GM12873 (cell line): ENCODE measurements at regions not wholly inside any gene's neighbourhood (a gene's known extent, or its start where the extent isn't known, plus 50 kb on each side); places are given as distances from the start of the nearest gene placed in this dataset.

ENCODE experiments used
- TF ChIP-seq, protein P1 (sequence below): IDR thresholded peaks from 2 replicates; pipeline ENCODE4 v1.5.1; 2012; ENCODE audit warnings: low read depth, mild to moderate bottlenecking, moderate library complexity, low read length, control low read depth; ENCODE audit not compliant: insufficient read depth; ENCODE audit errors: missing control alignments

GRCh38 chr1:209045331-209046057 is 538.0 kb upstream of the CAMK1G start:
- TF ChIP-seq, protein P1, sequence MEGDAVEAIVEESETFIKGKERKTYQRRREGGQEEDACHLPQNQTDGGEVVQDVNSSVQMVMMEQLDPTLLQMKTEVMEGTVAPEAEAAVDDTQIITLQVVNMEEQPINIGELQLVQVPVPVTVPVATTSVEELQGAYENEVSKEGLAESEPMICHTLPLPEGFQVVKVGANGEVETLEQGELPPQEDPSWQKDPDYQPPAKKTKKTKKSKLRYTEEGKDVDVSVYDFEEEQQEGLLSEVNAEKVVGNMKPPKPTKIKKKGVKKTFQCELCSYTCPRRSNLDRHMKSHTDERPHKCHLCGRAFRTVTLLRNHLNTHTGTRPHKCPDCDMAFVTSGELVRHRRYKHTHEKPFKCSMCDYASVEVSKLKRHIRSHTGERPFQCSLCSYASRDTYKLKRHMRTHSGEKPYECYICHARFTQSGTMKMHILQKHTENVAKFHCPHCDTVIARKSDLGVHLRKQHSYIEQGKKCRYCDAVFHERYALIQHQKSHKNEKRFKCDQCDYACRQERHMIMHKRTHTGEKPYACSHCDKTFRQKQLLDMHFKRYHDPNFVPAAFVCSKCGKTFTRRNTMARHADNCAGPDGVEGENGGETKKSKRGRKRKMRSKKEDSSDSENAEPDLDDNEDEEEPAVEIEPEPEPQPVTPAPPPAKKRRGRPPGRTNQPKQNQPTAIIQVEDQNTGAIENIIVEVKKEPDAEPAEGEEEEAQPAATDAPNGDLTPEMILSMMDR, result no peak

- TF ChIP-seq, protein P1, result no peak
These were observed 537.5 kb upstream of the CAMK1G start for GRCh38 chr1:209046058-209046417.

DNA sequence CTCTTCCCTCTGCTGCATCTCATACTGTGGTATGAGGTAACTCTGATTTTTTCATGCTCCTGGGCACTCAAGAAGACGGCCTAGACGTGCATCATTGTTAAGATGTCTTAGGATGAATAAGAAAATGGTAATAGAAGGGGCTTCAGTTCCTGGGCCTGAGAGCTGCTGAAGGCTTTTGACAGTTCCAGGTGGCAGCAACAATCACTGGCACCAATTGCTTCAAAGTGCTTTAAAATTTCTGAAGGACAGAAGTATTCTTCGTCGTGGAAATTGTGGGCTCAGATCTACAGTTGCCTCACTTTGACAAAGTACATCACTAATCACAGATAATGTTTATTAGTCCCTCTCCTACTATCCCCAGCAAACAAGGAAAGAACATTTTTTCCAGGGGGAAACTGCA is 536.6 kb upstream of the CAMK1G start:
- TF ChIP-seq, protein P1, result no peak

DNA sequence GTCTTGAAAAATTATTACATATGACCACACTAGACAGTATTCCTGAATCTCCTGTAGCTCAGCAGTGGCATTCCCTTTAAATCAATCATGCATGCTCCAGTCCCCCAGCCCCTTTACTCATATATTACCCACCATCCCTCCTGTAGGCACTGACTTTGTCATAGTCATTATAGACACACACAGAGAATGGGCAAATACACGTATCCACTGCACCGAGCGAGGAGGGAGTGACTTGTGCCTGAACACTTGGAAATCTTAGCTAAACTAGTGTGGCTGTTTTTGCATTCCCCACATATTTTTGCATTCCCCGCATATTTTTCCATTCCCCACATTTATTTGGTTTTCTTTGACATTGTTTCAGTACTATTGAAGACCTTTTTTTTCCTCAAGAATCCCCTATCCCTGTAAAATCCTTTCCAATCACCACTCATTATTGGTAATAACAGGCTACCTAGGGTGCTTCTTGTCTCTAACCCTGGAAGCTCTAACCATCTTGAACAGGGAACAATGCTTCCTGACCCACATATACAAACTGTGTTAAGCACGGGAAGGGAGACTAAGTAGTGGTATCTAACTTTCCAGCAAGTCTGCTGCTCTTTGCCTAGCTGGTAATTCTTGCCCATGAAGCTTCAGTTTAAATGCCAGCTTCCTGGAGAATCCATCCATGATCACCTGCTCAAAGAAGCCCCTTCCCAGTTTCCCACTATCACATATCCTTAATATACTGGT is 534.4 kb upstream of the CAMK1G start:
- TF ChIP-seq, protein P1, result no peak

DNA sequence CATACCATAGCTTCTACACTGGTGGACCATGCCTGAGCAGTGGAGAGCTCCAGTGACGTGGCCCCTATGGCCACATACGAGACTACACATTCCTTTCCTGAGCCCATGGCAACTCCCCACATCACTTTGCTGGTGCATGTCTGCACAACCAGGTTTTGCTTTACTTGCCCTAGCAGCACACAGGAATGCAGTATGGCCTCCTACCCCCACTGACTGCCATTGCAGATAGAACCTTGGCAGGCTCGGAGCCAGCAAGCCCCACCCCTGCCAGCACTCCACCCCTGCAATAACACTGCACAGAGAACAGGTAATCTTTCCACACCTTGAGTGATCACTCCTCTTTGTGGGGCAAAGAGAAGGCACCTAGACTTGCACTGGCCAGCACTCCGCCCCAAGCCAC is 531.9 kb upstream of the CAMK1G start:
- TF ChIP-seq, protein P1, result no peak

GRCh38 chr1:209053587-209053986 is 529.9 kb upstream of the CAMK1G start:
- TF ChIP-seq, protein P1, result no peak

- TF ChIP-seq, protein P1, result no peak
These were observed 526.4 kb upstream of the CAMK1G start for GRCh38 chr1:209057083-209057482.
